ENCODE measurements at regions not wholly inside any gene's neighbourhood (a gene's known extent, or its start where the extent isn't known, plus 50 kb on each side); places are given as distances from the start of the nearest gene placed in this dataset.
"Not testable (repeated sequence)": the region's sequence is repeated elsewhere in the genome, so short reads cannot be mapped to it uniquely, and the experiment has no call there.

DNA sequence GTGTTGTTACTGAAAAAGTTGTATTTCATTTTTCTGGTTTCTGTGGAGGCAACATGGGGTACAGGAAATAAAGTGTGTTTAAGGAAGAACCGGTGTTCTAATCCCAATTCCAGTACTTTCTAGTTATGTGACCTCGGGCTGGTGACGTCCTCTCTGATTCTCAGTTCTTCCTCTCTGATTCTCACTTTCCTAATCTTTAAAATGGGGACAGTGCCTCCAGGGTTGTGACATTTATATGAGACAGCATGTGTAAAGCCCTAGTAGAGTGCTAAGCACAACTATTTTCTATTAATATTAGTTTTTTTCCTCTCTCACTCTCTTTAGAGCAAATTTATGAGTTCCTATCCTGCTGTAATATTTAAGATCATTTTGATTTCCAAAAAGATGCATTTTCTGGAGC, 50.9 kb upstream of the PTPDC1 start:
- no peak for DNase-seq (ENCODE audit: low read depth)

DNA sequence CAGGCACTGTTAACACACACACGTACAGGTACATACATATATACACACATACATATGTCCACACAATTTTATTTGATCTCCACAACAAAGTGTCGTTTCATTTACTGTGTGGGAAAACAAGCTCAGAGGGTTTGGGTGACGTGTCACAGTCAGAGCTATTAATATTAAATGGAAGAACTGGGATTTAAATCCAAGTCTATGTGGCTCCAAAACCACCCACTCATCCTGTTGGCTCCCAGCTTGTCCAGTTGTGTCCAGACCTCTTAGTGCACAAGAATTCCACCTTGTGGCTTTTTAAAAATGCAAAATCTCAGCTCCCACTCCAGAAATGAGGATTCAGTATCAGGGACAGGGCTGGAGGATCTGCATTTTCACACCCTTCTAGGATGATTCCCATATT, 52.3 kb upstream of the PTPDC1 start:
- no peak for DNase-seq (ENCODE audit: low read depth)

DNA sequence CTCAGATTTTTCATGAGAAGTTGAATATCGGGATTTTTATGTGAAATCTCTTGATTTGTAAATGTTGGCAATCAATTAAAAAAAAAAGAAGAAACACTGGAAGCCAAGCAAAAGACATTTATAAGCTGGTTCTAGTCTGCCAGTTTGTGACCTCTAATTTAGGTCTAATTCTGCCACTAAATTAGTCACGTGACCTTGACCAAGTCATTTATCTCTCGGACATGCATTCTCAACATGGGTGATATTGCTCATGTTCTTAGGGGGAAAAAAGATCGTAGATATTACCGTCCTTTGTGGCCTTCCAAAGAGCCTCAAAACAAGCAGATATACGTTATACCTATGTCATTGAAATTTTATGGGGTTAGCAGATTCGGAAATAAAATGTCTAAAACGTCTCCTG, 52.9 kb upstream of the PTPDC1 start:
- DNase-seq (ENCODE audit: low read depth) = peak; percentile 24

DNA sequence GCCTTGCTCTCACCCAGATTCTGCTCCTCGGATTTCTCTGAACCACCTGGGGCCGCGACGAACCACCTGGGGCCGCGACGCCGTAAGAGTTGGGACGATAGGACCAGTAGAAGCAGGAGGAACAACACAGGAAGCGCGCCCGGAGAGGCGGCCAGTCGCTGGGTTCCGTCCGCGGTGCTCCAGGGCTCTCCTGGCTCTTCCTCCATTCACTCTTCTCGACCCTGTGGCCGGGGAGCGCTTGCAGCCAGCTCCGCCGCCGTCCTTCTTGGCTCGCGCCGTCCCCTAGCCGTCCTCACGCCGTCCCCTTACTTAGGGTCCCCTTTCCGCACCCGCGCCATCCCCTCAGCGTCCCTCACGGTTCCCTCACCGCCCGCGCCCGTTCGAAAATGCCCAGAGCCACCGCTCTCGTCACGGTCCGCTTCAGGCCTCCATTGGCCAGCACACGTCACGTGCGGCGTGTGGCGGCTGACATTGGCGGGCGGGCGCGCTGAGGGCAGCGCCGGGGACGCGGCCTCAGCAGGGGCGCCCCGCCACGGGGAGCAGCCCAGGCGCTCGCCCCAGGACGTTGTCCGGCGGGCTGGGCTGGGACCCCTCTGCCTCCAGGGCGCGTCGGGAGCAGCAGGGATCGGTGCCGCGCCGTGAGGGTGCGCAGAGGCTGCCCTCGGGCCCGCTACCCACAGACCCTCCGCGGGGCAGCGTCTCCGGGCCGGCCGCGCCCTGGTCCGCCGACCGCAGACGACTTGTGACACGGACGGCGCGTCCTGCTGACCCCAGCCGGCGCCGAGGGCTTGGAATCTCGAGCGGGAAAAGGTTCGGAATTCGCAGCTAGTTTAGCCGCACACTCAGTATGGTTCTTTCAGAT, 53.7 kb upstream of the PTPDC1 start:
- peak; percentile 71 for DNase-seq (ENCODE audit: low read depth)

- no peak for DNase-seq (ENCODE audit: low read depth)
These were observed 54.3 kb upstream of the PTPDC1 start for GRCh38 chr9:94029932-94030317.

GRCh38 chr9:94026816-94027215, 57.4 kb upstream of the PTPDC1 start:
- no peak for DNase-seq (ENCODE audit: low read depth)

- DNase-seq (ENCODE audit: low read depth) = not testable (repeated sequence)
These were observed 61.8 kb upstream of the PTPDC1 start for GRCh38 chr9:94022476-94022875.

DNA sequence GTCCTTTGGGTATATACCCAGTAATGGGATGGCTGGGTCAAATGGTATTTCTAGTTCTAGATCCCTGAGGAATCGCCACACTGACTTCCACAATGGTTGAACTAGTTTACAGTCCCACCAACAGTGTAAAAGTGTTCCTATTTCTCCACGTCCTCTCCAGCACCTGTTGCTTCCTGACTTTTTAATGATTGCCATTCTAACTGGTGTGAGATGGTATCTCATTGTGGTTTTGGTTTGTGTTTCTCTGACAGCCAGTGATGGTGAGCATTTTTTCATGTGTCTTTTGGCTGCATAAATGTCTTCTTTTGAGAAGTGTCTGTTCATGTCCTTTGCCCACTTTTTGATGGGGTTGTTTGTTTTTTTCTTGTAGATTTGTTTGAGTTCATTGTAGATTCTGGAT, 63.4 kb upstream of the PTPDC1 start:
- not testable (repeated sequence) for DNase-seq (ENCODE audit: low read depth)

DNA sequence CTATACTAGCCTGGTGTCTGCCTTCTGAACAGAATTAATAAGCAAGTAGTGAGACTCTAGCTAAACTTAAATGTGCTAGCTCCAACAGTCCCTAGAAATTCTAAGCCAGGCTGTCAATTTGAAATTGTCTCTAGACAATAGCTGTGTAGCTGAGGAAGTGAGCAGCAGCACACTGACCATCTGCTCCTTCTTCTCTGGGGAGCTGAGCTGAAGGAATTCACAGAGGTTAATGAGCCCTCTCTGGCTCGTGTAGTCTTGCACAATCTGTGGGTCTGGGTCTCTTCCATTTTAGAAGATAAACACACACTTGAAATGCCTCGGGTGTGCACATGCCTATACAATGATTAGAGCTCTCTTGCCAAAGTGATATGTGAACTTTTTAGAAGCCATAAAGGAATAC, 63.5 kb upstream of the BARX1 start:
- DNase-seq (ENCODE audit: low read depth) = peak; percentile 88

DNA sequence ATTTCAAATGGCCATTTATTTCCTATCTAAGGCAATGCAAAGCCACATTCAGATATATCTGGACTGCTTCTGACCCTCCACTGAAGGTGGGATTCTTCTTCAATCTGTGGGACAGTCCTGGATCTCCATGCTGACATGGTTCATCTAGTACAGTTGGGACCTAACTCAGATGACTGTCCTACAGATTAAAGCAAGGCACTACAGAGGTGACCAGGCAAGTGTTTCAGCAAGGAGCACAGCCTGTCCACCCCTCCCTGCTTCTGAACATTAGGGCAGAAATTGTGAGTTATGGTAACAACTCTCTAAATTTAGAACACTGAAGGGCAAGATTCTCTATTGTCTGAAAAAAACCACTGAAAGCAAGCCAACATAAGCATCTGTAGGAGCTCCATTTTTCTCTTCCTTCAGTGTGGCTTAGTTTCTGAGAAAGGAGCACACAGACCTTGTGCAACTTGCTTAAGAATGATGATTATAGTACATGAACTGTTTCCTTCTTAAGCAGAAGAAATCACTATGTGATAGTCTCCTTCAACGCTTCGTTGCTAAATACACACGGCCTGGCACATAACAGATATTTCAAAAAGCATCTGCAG, 62.9 kb upstream of the BARX1 start:
- DNase-seq (ENCODE audit: low read depth) = peak; percentile 77

DNA sequence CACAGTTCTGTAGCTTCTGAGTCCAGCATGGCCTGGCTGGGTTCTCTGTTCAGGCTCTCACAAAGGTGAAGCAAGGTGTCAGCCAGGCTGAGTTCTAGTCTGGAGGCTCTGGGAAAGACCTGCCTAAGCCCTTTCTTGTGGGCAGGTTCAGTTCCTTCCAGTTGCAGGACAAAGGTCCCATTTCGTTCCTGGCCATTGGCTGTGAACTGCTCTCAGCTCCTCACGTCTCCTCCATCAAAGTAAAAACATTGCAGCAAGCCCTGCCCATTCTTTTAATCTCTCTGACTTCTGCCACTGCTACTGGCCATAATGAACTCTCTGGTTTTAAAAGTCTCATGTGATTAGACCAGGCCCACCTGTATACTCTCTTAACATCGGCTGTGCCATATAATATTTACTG, 61.6 kb upstream of the BARX1 start:
- DNase-seq (ENCODE audit: low read depth) = no peak

DNA sequence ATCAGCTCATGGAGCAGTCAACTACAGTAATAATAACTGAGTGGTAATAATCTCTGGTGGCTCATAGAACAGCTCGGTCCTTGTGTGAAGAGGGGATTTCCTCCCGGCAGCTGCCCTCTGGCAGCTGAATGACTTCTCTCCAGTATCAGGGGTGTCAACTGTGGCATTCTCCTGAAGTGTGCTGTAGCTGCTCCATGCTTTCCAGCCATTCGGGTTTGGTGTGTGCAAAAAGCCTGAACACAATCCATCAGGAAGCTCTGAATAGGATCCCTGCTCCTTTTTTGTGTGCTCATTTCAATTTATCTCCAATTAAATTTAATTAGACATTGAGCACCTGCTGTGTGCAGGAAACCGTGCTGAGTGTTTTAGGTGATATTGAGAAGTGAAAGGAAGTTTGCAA, 59.8 kb upstream of the BARX1 start:
- DNase-seq (ENCODE audit: low read depth) = no peak

- DNase-seq (ENCODE audit: low read depth) = peak; percentile 47
These were observed 59.0 kb upstream of the BARX1 start for GRCh38 chr9:94014066-94014654.

- peak; percentile 34 for DNase-seq (ENCODE audit: low read depth)
These were observed 55.9 kb upstream of the BARX1 start for GRCh38 chr9:94010980-94011533.

- peak; percentile 58 for DNase-seq (ENCODE audit: low read depth)
These were observed 50.2 kb upstream of the BARX1 start for GRCh38 chr9:94005272-94005901.
